C4-2B (cell line): ENCODE measurements at regions not wholly inside any gene's neighbourhood (a gene's known extent, or its start where the extent isn't known, plus 50 kb on each side); places are given as distances from the start of the nearest gene placed in this dataset.

Experiments
- ZFX ChIP-seq: fragments of 450-650 bp; IDR thresholded peaks from 2 replicates; pipeline ENCODE4 v1.6.1; 2017
- TF ChIP-seq, protein P1 (sequence below): fragments of 450-650 bp; conservative IDR thresholded peaks from 2 replicates; pipeline ENCODE4 v1.5.1; 2017; ENCODE audit warnings: mild to moderate bottlenecking

DNA sequence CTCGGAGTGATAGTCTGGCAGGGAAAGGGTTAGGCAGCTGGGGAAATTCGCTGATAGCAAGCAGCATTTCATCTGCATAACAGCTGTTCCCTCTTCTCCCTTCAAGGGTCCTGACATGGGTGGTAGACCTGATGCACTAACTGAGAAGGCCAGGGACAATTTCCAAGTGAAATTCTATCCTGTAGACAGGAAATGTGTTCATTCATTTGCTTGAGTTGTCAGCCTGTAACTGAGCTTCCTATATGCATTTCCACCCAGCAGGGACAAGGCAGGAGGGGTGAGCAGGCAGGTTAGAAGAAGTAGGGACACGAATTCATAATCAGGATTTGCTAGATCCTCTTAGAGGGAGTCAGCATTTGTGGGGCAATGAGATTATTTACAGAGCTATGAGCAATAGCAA, 154.3 kb upstream of the NCAM1 start:
- TF ChIP-seq, protein P1, sequence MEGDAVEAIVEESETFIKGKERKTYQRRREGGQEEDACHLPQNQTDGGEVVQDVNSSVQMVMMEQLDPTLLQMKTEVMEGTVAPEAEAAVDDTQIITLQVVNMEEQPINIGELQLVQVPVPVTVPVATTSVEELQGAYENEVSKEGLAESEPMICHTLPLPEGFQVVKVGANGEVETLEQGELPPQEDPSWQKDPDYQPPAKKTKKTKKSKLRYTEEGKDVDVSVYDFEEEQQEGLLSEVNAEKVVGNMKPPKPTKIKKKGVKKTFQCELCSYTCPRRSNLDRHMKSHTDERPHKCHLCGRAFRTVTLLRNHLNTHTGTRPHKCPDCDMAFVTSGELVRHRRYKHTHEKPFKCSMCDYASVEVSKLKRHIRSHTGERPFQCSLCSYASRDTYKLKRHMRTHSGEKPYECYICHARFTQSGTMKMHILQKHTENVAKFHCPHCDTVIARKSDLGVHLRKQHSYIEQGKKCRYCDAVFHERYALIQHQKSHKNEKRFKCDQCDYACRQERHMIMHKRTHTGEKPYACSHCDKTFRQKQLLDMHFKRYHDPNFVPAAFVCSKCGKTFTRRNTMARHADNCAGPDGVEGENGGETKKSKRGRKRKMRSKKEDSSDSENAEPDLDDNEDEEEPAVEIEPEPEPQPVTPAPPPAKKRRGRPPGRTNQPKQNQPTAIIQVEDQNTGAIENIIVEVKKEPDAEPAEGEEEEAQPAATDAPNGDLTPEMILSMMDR, result no peak
- no peak for TF ChIP-seq ZFX
